ENCODE measurements at regions not wholly inside any gene's neighbourhood (a gene's known extent, or its start where the extent isn't known, plus 50 kb on each side); places are given as distances from the start of the nearest gene placed in this dataset.

- Histone ChIP-seq H2BK15ac (ENCODE audit: low read depth, low read length) (no peak overlapping the region), H2BK5ac (ENCODE audit: low read depth, low read length, poor library complexity, severe bottlenecking) (no peak overlapping the region), H4K8ac (ENCODE audit: low read depth in 2 of 2, low read length in 2 of 2) (no peak overlapping the region), H3K4me1 (ENCODE audit: control insufficient read depth, insufficient read depth, low read length) (no peaks in the 10 kb centered on the region), H3K27ac (ENCODE audit: insufficient read depth, low read length) (no peak overlapping the region), H3K36me3 (ENCODE audit: control insufficient read depth, insufficient read depth, low read length) (no peaks in the 10 kb centered on the region), H3K9me1 (ENCODE audit: insufficient read depth, low read length) (no peaks in the 10 kb centered on the region), H3K4me2 (ENCODE audit: low read depth, low read length) (no peak overlapping the region), H3K18ac (ENCODE audit: low read depth, low read length) (no peak overlapping the region), H4K20me1 (ENCODE audit: insufficient read depth, low read length) (no peaks in the 10 kb centered on the region), H2AK9ac (replicated peaks; ENCODE audit: low read depth, low read length, poor library complexity) (no peak overlapping the region), H4K5ac (ENCODE audit: low read depth, low read length) (no peak overlapping the region), H3K4ac (ENCODE audit: low read depth, low read length) (no peak overlapping the region), H3K9ac (ENCODE audit: low read depth, low read length) (no peak overlapping the region), H3K4me3 (ENCODE audit: insufficient read depth, low read depth, low read length) (no peak overlapping the region), H3K27me3 (ENCODE audit: control insufficient read depth, insufficient read depth, low read length) (no peaks in the 10 kb centered on the region), H3K23ac (ENCODE audit: low read depth, low read length) (no peak overlapping the region), H2AK5ac (ENCODE audit: low read depth, low read length) (no peak overlapping the region), H3K79me1 (ENCODE audit: low read depth in 1 of 2, low read length in 2 of 2) (no peaks in the 10 kb centered on the region), H2BK120ac (ENCODE audit: low read depth, low read length) (no peak overlapping the region), H2AFZ (replicated peaks; ENCODE audit: low read length, poor library complexity) (no peak overlapping the region), H3K14ac (replicated peaks; ENCODE audit: low read depth, low read length) (no peak overlapping the region), H4K91ac (ENCODE audit: insufficient read depth, low read depth, low read length) (no peak overlapping the region), H3K56ac (ENCODE audit: extremely low read depth, insufficient read depth, low read length) (no peak overlapping the region), H3K9me3 (ENCODE audit: control insufficient read depth, insufficient read depth, low read length) (peaks cover 13% of the 10 kb centered on the region), H2BK20ac (ENCODE audit: low read depth, low read length) (no peak overlapping the region)
- CTCF ChIA-PET = no interaction called here
- DNase-seq (no peak), ATAC-seq (ENCODE audit: low read depth) (no peak)
- dilution Hi-C loops (cut with HindIII; ENCODE audit: low sequenced_read_pairs, unreplicated experiment) (no loop called here), in situ Hi-C loops (cut with MboI; ENCODE audit: low sequenced_read_pairs) (no loop called here), intact Hi-C loops (cut with micrococcal nuclease) (no loop called here)
- TF ChIP-seq CEBPB (IDR thresholded peaks at IDR 0.05; ENCODE audit: low read depth, low read length) (no peak), RAD21 (IDR thresholded peaks at IDR 0.05; ENCODE audit: low read length) (no peak)
- no CpG with 5 or more reads among the region's 2 CpGs for WGBS, 2 experiments (ENCODE audit: extremely low coverage in 2 of 2, insufficient read length in 1 of 2)
- BruUV-seq (replicated peaks) = no TSS peak
- POLR2A ChIA-PET (ENCODE audit: unreplicated experiment) = no interaction called here
Observed at GRCh38 chr6:153758516-153758915, 280.5 kb upstream of the OPRM1 start.
